K562 (cell line): ENCODE measurements at regions not wholly inside any gene's neighbourhood (a gene's known extent, or its start where the extent isn't known, plus 50 kb on each side); places are given as distances from the start of the nearest gene placed in this dataset.

ENCODE experiments used
- ATF1 ChIP-seq, 2 experiments: fragments of 450-650 bp in 1 of 2; IDR thresholded peaks; 2 replicates each; pipeline ENCODE4 v1.6.1; 2016; ENCODE audit warnings: missing compliant biosample characterization in 1 of 2, missing genetic modification characterization in 1 of 2
- FOSL1 ChIP-seq: fragments of 200-800 bp; sonication (Bioruptor generic); conservative IDR thresholded peaks from 2 replicates; pipeline ENCODE4 v1.6.1; 2016; ENCODE audit warnings: missing genetic modification characterization, missing compliant biosample characterization
- KDM4B ChIP-seq, 2 experiments: fragments of 450-650 bp in 1 of 2; sonication (generic) in 1 of 2; IDR thresholded peaks; 2 replicates each; pipeline ENCODE4 v1.6.1; 2016 to 2017; ENCODE audit warnings: borderline replicate concordance in 2 of 2, antibody characterized with exemption in 1 of 2, low read depth in 1 of 2, mild to moderate bottlenecking in 1 of 2
- TF ChIP-seq, protein P1 (sequence below): fragments of 450-650 bp; IDR thresholded peaks from 2 replicates; pipeline ENCODE4 v1.6.1; 2016; ENCODE audit warnings: low read depth
- TF ChIP-seq, protein P2 (sequence below), 2 experiments: fragments of 450-650 bp; formaldehyde crosslinking in 1 of 2; IDR thresholded peaks; 2 replicates each; pipeline versions ENCODE4 v1.4.0 to v1.6.1; 2014 to 2020; ENCODE audit warnings: mild to moderate bottlenecking in 2 of 2, borderline replicate concordance in 1 of 2, low read depth in 1 of 2

- TF ChIP-seq, protein P1, sequence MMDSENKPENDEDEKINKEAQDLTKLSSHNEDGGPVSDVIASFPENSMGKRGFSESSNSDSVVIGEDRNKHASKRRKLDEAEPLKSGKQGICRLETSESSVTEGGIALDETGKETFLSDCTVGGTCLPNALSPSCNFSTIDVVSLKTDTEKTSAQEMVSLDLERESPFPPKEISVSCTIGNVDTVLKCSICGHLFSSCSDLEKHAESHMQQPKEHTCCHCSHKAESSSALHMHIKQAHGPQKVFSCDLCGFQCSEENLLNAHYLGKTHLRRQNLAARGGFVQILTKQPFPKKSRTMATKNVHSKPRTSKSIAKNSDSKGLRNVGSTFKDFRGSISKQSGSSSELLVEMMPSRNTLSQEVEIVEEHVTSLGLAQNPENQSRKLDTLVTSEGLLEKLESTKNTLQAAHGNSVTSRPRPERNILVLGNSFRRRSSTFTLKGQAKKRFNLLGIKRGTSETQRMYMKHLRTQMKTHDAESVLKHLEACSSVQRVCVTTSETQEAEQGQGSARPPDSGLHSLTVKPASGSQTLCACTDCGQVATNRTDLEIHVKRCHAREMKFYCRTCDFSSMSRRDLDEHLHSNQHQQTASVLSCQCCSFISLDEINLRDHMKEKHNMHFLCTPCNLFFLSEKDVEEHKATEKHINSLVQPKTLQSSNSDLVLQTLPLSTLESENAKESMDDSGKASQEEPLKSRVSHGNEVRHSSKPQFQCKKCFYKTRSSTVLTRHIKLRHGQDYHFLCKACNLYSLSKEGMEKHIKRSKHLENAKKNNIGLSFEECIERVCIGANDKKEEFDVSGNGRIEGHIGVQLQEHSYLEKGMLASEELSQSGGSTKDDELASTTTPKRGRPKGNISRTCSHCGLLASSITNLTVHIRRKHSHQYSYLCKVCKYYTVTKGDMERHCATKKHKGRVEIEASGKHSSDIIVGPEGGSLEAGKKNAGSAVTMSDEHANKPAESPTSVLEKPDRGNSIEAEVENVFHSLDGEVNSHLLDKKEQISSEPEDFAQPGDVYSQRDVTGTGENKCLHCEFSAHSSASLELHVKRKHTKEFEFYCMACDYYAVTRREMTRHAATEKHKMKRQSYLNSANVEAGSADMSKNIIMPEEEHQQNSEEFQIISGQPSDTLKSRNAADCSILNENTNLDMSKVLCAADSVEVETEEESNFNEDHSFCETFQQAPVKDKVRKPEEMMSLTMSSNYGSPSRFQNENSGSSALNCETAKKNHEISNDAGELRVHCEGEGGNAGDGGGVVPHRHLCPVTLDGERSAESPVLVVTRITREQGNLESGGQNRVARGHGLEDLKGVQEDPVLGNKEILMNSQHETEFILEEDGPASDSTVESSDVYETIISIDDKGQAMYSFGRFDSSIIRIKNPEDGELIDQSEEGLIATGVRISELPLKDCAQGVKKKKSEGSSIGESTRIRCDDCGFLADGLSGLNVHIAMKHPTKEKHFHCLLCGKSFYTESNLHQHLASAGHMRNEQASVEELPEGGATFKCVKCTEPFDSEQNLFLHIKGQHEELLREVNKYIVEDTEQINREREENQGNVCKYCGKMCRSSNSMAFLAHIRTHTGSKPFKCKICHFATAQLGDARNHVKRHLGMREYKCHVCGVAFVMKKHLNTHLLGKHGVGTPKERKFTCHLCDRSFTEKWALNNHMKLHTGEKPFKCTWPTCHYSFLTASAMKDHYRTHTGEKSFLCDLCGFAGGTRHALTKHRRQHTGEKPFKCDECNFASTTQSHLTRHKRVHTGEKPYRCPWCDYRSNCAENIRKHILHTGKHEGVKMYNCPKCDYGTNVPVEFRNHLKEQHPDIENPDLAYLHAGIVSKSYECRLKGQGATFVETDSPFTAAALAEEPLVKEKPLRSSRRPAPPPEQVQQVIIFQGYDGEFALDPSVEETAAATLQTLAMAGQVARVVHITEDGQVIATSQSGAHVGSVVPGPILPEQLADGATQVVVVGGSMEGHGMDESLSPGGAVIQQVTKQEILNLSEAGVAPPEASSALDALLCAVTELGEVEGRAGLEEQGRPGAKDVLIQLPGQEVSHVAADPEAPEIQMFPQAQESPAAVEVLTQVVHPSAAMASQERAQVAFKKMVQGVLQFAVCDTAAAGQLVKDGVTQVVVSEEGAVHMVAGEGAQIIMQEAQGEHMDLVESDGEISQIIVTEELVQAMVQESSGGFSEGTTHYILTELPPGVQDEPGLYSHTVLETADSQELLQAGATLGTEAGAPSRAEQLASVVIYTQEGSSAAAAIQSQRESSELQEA = no peak
- TF ChIP-seq, protein P2, sequence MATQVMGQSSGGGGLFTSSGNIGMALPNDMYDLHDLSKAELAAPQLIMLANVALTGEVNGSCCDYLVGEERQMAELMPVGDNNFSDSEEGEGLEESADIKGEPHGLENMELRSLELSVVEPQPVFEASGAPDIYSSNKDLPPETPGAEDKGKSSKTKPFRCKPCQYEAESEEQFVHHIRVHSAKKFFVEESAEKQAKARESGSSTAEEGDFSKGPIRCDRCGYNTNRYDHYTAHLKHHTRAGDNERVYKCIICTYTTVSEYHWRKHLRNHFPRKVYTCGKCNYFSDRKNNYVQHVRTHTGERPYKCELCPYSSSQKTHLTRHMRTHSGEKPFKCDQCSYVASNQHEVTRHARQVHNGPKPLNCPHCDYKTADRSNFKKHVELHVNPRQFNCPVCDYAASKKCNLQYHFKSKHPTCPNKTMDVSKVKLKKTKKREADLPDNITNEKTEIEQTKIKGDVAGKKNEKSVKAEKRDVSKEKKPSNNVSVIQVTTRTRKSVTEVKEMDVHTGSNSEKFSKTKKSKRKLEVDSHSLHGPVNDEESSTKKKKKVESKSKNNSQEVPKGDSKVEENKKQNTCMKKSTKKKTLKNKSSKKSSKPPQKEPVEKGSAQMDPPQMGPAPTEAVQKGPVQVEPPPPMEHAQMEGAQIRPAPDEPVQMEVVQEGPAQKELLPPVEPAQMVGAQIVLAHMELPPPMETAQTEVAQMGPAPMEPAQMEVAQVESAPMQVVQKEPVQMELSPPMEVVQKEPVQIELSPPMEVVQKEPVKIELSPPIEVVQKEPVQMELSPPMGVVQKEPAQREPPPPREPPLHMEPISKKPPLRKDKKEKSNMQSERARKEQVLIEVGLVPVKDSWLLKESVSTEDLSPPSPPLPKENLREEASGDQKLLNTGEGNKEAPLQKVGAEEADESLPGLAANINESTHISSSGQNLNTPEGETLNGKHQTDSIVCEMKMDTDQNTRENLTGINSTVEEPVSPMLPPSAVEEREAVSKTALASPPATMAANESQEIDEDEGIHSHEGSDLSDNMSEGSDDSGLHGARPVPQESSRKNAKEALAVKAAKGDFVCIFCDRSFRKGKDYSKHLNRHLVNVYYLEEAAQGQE (IDR thresholded peaks at IDR 0.05; ENCODE audit: borderline replicate concordance) = no peak
- TF ChIP-seq, protein P2 (CRISPR knock-in tag; IDR thresholded peaks at IDR 0.05; ENCODE audit: low read depth) = no peak
- TF ChIP-seq FOSL1 (tag) (no peak), ATF1 (CRISPR knock-in tag; IDR thresholded peaks at IDR 0.05) (no peak), ATF1 (tag; IDR thresholded peaks at IDR 0.05) (no peak), KDM4B (IDR thresholded peaks at IDR 0.05; ENCODE audit: borderline replicate concordance in 2 of 2, low read depth in 1 of 2) (no peak)
Observed at GRCh38 chr17:53765129-53765528, 57.6 kb upstream of the KIF2B start (continued).
